GM06990 (cell line): ENCODE measurements at regions not wholly inside any gene's neighbourhood (a gene's known extent, or its start where the extent isn't known, plus 50 kb on each side); places are given as distances from the start of the nearest gene placed in this dataset.
"Not testable (repeated sequence)": the region's sequence is repeated elsewhere in the genome, so short reads cannot be mapped to it uniquely, and the experiment has no call there.

ENCODE experiments used
- DNase-seq: peaks from one replicate; pipeline ENCODE4 v3.0.0-alpha.2; 2011; ENCODE audit not compliant: insufficient read length; ENCODE audit errors: extremely low read depth
- H3K27me3 ChIP-seq: replicated peaks from 2 replicates; pipeline ENCODE4 v1.6.0; 2011; ENCODE audit warnings: low read length; ENCODE audit not compliant: control insufficient read depth, insufficient read depth
- H3K36me3 ChIP-seq: 2 replicates; pipeline ENCODE4 v1.5.1; 2011; ENCODE audit warnings: low read length; ENCODE audit not compliant: control insufficient read depth, insufficient read depth
- H3K4me3 ChIP-seq: replicated peaks from 2 replicates; pipeline ENCODE4 v1.5.1; 2011; ENCODE audit warnings: low read depth, mild to moderate bottlenecking, control low read depth, low read length
- TF ChIP-seq, protein P1 (sequence below): IDR thresholded peaks from 2 replicates; pipeline ENCODE4 v1.5.1; 2011; ENCODE audit warnings: low read length, control low read depth, mild to moderate bottlenecking, inconsistent platforms; ENCODE audit not compliant: insufficient read depth, poor library complexity, severe bottlenecking

- Histone ChIP-seq H3K4me3 (no peak overlapping the region), H3K27me3 (peaks cover 1% of the 10 kb centered on the region; the same call in 1 of the 2 replicates)
- TF ChIP-seq, protein P1, sequence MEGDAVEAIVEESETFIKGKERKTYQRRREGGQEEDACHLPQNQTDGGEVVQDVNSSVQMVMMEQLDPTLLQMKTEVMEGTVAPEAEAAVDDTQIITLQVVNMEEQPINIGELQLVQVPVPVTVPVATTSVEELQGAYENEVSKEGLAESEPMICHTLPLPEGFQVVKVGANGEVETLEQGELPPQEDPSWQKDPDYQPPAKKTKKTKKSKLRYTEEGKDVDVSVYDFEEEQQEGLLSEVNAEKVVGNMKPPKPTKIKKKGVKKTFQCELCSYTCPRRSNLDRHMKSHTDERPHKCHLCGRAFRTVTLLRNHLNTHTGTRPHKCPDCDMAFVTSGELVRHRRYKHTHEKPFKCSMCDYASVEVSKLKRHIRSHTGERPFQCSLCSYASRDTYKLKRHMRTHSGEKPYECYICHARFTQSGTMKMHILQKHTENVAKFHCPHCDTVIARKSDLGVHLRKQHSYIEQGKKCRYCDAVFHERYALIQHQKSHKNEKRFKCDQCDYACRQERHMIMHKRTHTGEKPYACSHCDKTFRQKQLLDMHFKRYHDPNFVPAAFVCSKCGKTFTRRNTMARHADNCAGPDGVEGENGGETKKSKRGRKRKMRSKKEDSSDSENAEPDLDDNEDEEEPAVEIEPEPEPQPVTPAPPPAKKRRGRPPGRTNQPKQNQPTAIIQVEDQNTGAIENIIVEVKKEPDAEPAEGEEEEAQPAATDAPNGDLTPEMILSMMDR, result no peak
Observed at GRCh38 chr9:97791542-97791941, 61.5 kb upstream of the FOXE1 start.

DNA sequence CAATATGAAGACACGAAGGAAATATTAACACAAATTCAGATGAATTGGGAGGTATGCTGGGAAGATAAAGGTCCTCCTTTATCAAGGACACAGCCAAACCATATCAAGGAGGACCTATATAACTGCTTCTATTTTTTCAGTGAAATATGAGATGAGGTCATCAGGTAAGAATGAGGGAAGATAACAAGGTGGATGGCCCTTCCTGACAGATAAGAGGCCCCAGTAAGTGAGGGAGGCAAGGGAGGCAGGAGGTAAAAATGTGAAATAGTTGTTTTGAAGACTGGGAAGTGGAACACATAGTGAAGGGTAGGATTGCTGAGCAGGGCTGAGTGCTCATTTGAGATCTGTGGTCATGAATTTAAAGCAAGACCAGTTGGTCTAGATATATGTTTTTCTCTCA is 60.0 kb upstream of the FOXE1 start:
- no peak for DNase-seq
- Histone ChIP-seq H3K27me3 (peaks cover 1% of the 10 kb centered on the region; the same call in 1 of the 2 replicates), H3K4me3 (no peak overlapping the region), H3K36me3 (no peaks in the 10 kb centered on the region)
- TF ChIP-seq, protein P1, result no peak

More at GRCh38 chr9:97791542-97791941, 61.5 kb upstream of the FOXE1 start:
- H3K36me3 ChIP-seq, result no peaks in the 10 kb centered on the region
- no peak for DNase-seq

GRCh38 chr9:97794666-97795065 is 58.4 kb upstream of the FOXE1 start:
- H3K27me3 ChIP-seq, result peaks cover 1% of the 10 kb centered on the region; the same call in 1 of the 2 replicates
- no peak overlapping the region for H3K4me3 ChIP-seq
- no peak for DNase-seq
- TF ChIP-seq, protein P1, result no peak
- H3K36me3 ChIP-seq, result no peaks in the 10 kb centered on the region

DNA sequence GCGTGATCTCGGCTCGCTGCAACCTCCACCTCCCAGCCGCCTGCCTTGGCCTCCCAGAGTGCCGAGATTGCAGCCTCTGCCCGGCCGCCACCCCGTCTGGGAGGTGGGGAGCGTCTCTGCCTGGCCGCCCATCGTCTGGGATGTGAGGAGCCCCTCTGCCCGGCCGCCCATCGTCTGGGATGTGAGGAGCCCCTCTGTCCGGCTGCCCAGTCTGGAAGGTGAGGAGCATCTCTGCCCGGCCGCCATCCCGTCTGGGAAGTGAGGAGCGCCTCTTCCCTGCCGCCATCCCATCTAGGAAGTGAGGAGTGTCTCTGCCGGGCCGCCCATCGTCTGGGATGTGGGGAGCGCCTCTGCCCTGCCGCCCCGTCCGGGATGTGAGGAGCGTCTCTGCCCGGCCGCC is 56.9 kb upstream of the FOXE1 start:
- H3K27me3 ChIP-seq, H3K36me3 ChIP-seq, H3K4me3 ChIP-seq, DNase-seq: not testable (repeated sequence)

DNA sequence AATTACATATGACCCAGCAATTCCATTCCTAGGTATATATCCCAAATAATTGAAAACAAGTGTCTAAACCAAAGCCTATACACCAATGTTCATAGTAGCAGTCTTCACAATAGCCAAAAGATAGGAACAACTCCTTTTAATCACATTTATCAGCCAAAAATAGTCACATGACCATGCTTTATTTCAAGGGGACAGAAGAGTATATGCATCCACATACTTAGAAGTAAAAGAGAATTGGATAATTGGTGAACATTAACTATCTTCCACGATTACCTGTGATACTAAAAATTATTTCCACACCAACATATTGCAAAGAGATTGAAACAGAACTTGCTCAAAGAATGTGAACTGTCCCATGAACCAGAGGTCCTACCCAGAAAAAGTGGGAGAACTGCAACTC is 51.8 kb upstream of the FOXE1 start:
- TF ChIP-seq, protein P1, result no peak
- Histone ChIP-seq H3K4me3 (no peak overlapping the region), H3K36me3 (no peaks in the 10 kb centered on the region), H3K27me3 (peaks cover 3% of the 10 kb centered on the region; the same call in 1 of the 2 replicates)
- DNase-seq, result no peak

DNA sequence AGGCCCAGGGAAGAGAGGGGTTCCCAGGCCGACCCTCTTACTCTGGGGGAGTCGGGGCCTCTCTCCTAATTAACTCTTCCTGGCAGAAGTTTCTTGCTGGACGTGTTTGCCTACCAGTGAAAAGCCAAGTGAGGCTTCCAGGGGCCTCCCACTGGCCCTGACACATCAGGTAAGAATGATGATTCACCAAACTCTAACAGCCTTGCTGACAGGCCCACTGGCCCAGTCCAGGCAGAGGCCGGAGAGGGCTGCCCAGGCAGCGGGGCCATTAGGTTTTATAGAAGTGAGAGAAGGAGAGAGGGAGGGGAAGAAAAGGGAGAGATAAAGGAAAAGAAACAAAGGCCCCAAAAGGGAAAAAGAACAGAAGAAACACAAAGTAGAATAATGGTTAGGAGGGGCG is 50.8 kb upstream of the FOXE1 start:
- H3K27me3 ChIP-seq, result peaks cover 3% of the 10 kb centered on the region; the same call in 1 of the 2 replicates
- DNase-seq, result no peak
- no peaks in the 10 kb centered on the region for H3K36me3 ChIP-seq
- TF ChIP-seq, protein P1, result no peak
- H3K4me3 ChIP-seq, result no peak overlapping the region
